A549 (cell line): ENCODE measurements at regions not wholly inside any gene's neighbourhood (a gene's known extent, or its start where the extent isn't known, plus 50 kb on each side); places are given as distances from the start of the nearest gene placed in this dataset.

Experiments used
- CTCF ChIP-seq: fragments of >200 bp; sonication (Bioruptor Twin); formaldehyde crosslinking; IDR thresholded peaks from 3 replicates; pipeline ENCODE4 v1.5.1; 2016
- EP300 ChIP-seq, 2 experiments: fragments of >200 bp; sonication (Bioruptor Twin); formaldehyde crosslinking; IDR thresholded peaks; 2 replicates in 1 of 2; 3 replicates in 1 of 2; pipeline ENCODE4 v1.6.1; 2016 to 2017
- ESRRA ChIP-seq: fragments of 150-350 bp; IDR thresholded peaks from 2 replicates; pipeline ENCODE4 v1.6.1; 2014; ENCODE audit warnings: mild to moderate bottlenecking, low read length, borderline replicate concordance
- GATA3 ChIP-seq: IDR thresholded peaks from 2 replicates; pipeline ENCODE4 v1.6.1; 2012; ENCODE audit warnings: borderline replicate concordance
- HDAC2 ChIP-seq: fragments of 200-600 bp; sonication (generic); IDR thresholded peaks from 2 replicates; pipeline ENCODE4 v1.6.1; 2016
- HOXB5 ChIP-seq: fragments of 250-450 bp; sonication (Bioruptor Pico); IDR thresholded peaks from 2 replicates; pipeline ENCODE4 v1.5.0; 2020; ENCODE audit warnings: mild to moderate bottlenecking, moderate library complexity
- MAFK ChIP-seq: fragments of 450-650 bp; IDR thresholded peaks from 2 replicates; pipeline ENCODE4 v1.6.1; 2014; ENCODE audit not compliant: partially characterized antibody
- MAZ ChIP-seq: fragments of 150-350 bp; IDR thresholded peaks from 2 replicates; pipeline ENCODE4 v1.6.1; 2014; ENCODE audit warnings: antibody characterized with exemption, low read depth, low read length, borderline replicate concordance
- NR3C1 ChIP-seq: fragments of >200 bp; sonication (Bioruptor Twin); formaldehyde crosslinking; IDR thresholded peaks from 3 replicates; pipeline ENCODE4 v1.6.1; 2017
- POLR2A ChIP-seq: IDR thresholded peaks from 2 replicates; pipeline ENCODE4 v1.6.1; 2012; ENCODE audit warnings: mild to moderate bottlenecking, low read length
- TP53 ChIP-seq: fragments of 250-450 bp; sonication (Bioruptor Pico); IDR thresholded peaks from 2 replicates; pipeline ENCODE4 v1.5.0; 2021; ENCODE audit warnings: mild to moderate bottlenecking, moderate library complexity
- TF ChIP-seq, protein P1 (sequence below): fragments of 250-450 bp; sonication (Bioruptor Pico); IDR thresholded peaks from 2 replicates; pipeline ENCODE4 v1.5.0; 2020; ENCODE audit warnings: low read depth, mild to moderate bottlenecking, moderate library complexity
- TF ChIP-seq, protein P2 (sequence below): fragments of 450-650 bp; IDR thresholded peaks from 2 replicates; pipeline ENCODE4 v1.6.1; 2014; ENCODE audit warnings: antibody characterized with exemption

DNA sequence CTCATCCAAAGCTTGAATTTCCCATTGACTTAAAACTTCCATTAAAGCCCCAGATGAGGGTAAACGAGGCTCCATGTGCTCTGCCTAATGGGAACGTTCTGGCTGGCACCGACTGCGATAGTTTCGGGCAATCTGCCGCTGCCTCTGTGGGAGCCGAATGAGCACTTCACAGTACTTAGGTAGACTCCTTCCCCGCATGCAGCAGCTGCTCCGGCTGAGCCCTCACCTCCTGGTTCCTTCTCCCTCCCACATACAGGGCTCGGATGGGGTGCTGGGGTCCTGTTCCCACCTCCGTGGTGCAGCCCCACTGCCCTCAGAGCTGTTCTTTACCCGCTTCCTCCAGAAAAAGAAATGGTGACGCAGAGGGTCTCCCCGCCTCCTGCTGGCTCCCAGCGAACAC lies 476.5 kb upstream of the SALL3 start:
- no peak for TF ChIP-seq HOXB5 (CRISPR knock-in tag)
- TF ChIP-seq MAZ: no peak
- TF ChIP-seq NR3C1: no peak
- no peak for TF ChIP-seq CTCF
- TF ChIP-seq HDAC2: no peak
- TF ChIP-seq, protein P1, sequence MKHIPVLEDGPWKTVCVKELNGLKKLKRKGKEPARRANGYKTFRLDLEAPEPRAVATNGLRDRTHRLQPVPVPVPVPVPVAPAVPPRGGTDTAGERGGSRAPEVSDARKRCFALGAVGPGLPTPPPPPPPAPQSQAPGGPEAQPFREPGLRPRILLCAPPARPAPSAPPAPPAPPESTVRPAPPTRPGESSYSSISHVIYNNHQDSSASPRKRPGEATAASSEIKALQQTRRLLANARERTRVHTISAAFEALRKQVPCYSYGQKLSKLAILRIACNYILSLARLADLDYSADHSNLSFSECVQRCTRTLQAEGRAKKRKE: no peak
- no peak for TF ChIP-seq GATA3
- no peak for TF ChIP-seq TP53
- TF ChIP-seq, protein P2, sequence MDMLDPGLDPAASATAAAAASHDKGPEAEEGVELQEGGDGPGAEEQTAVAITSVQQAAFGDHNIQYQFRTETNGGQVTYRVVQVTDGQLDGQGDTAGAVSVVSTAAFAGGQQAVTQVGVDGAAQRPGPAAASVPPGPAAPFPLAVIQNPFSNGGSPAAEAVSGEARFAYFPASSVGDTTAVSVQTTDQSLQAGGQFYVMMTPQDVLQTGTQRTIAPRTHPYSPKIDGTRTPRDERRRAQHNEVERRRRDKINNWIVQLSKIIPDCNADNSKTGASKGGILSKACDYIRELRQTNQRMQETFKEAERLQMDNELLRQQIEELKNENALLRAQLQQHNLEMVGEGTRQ: no peak
- no peak for TF ChIP-seq ESRRA
- no peak for TF ChIP-seq EP300 (IDR thresholded peaks at IDR 0.05)
- no peak for TF ChIP-seq POLR2A
- no peak for TF ChIP-seq MAFK
